Prostate gland (tissue), 2 donors: ENCODE measurements at regions not wholly inside any gene's neighbourhood (a gene's known extent, or its start where the extent isn't known, plus 50 kb on each side); places are given as distances from the start of the nearest gene placed in this dataset.

Experiments used
- POLR2A ChIP-seq: fragments of 450-650 bp; IDR thresholded peaks from one replicate; pipeline ENCODE4 v1.6.1; 2016; ENCODE audit warnings: antibody characterized with exemption, mild to moderate bottlenecking
- TF ChIP-seq, protein P1 (sequence below), 4 experiments: fragments of 200-600 bp in 2 of 4; fragments of 450-650 bp in 2 of 4; sonication (generic) in 2 of 4; IDR thresholded peaks; 1 replicate in 3 of 4; 2 replicates in 1 of 4; pipeline ENCODE4 v1.5.1; 2016 to 2019; ENCODE audit warnings: antibody characterized with exemption in 4 of 4, mild to moderate bottlenecking in 2 of 4, moderate library complexity in 2 of 4

DNA sequence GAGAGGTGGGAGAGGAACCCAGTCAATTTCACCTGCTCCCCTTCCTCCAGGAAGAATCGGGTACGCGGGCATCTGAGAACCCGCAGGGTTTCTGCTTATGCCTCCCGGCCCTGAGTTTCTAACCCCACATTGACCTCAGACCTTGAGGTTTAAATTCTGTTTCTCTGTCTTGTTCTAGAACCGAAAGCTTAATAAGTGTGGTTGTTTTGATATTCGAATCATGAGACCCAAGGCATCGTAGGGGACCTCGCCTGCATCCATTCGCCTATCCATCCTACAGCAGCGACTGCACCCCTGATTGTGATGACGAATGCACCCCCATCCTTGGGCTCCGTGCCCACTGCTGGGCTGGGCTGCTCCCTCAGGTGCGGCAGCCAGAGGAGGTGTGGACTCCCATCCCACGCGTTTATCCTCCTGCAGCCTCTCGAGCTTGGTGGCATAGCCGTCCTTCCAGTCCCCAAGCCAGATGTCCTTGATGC lies 80.8 kb upstream of the IER5L start:
- TF ChIP-seq, protein P1, sequence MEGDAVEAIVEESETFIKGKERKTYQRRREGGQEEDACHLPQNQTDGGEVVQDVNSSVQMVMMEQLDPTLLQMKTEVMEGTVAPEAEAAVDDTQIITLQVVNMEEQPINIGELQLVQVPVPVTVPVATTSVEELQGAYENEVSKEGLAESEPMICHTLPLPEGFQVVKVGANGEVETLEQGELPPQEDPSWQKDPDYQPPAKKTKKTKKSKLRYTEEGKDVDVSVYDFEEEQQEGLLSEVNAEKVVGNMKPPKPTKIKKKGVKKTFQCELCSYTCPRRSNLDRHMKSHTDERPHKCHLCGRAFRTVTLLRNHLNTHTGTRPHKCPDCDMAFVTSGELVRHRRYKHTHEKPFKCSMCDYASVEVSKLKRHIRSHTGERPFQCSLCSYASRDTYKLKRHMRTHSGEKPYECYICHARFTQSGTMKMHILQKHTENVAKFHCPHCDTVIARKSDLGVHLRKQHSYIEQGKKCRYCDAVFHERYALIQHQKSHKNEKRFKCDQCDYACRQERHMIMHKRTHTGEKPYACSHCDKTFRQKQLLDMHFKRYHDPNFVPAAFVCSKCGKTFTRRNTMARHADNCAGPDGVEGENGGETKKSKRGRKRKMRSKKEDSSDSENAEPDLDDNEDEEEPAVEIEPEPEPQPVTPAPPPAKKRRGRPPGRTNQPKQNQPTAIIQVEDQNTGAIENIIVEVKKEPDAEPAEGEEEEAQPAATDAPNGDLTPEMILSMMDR (IDR thresholded peaks at IDR 0.05): no peak
- TF ChIP-seq POLR2A: no peak
